CD4-positive, alpha-beta T cell (primary cell): ENCODE measurements at regions not wholly inside any gene's neighbourhood (a gene's known extent, or its start where the extent isn't known, plus 50 kb on each side); places are given as distances from the start of the nearest gene placed in this dataset.

ENCODE experiments used
- ATAC-seq: fragments of 200-7000 bp; cut with Tn5 transposase; one replicate; pipeline ENCODE4 v1.10.0; 2022; ENCODE audit warnings: mild to moderate bottlenecking; ENCODE audit not compliant: poor library complexity
- CTCF ChIA-PET: fragments of 350-600 bp; sonication (Branson Sonifier 250); formaldehyde crosslinking; loops from one replicate; lab custom pipeline; 2021; ENCODE audit warnings: antibody characterized with exemption, inconsistent platforms; lab: Charles Lee
- POLR2A ChIA-PET: fragments of 350-600 bp; sonication (Branson Sonifier 250); formaldehyde crosslinking; loops from one replicate; lab custom pipeline; 2021; ENCODE audit warnings: antibody characterized with exemption, inconsistent platforms; lab: Charles Lee
- DNase-seq, 14 experiments: peaks; one replicate each; pipeline ENCODE4 v3.0.0-alpha.2; 2013 to 2020; ENCODE audit warnings: mixed read lengths in 2 of 14
- H3K27ac ChIP-seq, 2 donors: one replicate each; pipeline versions ENCODE4 v1.5.1 to v1.7.0; 2013; ENCODE audit warnings: low read length in 2 of 2, low read depth in 1 of 2, mild to moderate bottlenecking in 1 of 2
- H3K27me3 ChIP-seq, 2 experiments: 1 replicate in 1 of 2; 2 replicates in 1 of 2; pipeline versions ENCODE4 v1.6.1 to v1.7.0; 2013; ENCODE audit warnings: low read length in 2 of 2, control low read depth in 1 of 2, mild to moderate bottlenecking in 1 of 2, moderate library complexity in 1 of 2; ENCODE audit not compliant: insufficient read depth in 2 of 2, control insufficient read depth in 1 of 2
- H3K36me3 ChIP-seq: one replicate; pipeline ENCODE4 v1.6.1; 2013; ENCODE audit warnings: low read length, control low read depth; ENCODE audit not compliant: insufficient read depth
- H3K4me1 ChIP-seq: one replicate; pipeline ENCODE4 v1.6.1; 2013; ENCODE audit warnings: low read length, control low read depth; ENCODE audit not compliant: insufficient read depth
- H3K4me3 ChIP-seq: one replicate; pipeline ENCODE4 v1.5.1; 2013; ENCODE audit warnings: mild to moderate bottlenecking, low read length, moderate library complexity
- H3K9me3 ChIP-seq, 2 experiments: 1 replicate in 1 of 2; 2 replicates in 1 of 2; pipeline versions ENCODE4 v1.6.1 to v1.7.0; 2013; ENCODE audit warnings: low read length in 2 of 2, mild to moderate bottlenecking in 2 of 2, control low read depth in 1 of 2, moderate library complexity in 1 of 2; ENCODE audit not compliant: control insufficient read depth in 1 of 2, insufficient read depth in 1 of 2
- H3K27ac Mint-ChIP-seq: one replicate; pipeline ENCODE4 v1.8.0; 2020; ENCODE audit warnings: mixed read lengths
- H3K27me3 Mint-ChIP-seq: one replicate; pipeline ENCODE4 v1.8.0; 2021; ENCODE audit warnings: mixed read lengths
- H3K36me3 Mint-ChIP-seq: one replicate; pipeline ENCODE4 v1.8.0; 2021; ENCODE audit warnings: low read depth, mixed read lengths
- H3K4me1 Mint-ChIP-seq: one replicate; pipeline ENCODE4 v1.8.0; 2021; ENCODE audit warnings: low read depth, mixed read lengths
- H3K4me3 Mint-ChIP-seq: one replicate; pipeline ENCODE4 v1.8.0; 2020; ENCODE audit warnings: mild to moderate bottlenecking, mixed read lengths
- H3K9me3 Mint-ChIP-seq: one replicate; pipeline ENCODE4 v1.8.0; 2020; ENCODE audit warnings: mixed read lengths
- CTCF ChIP-seq: fragments of 200-600 bp; IDR thresholded peaks from one replicate; pipeline ENCODE4 v1.8.0; 2022; ENCODE audit warnings: antibody characterized with exemption, mild to moderate bottlenecking
- intact Hi-C, 2 experiments: fragments of 100-400 bp; cut with DNase I in 1 of 2; cut with micrococcal nuclease in 1 of 2; formaldehyde crosslinking; loops; one replicate each; pipeline versions ENCODE4 v1.15.1 to v1.9.0; 2023 to 2025; cut with DNase I, micrococcal nuclease

GRCh38 chr4:181948839-181949382 is 294.3 kb upstream of the TENM3 start:
- ATAC-seq (no peak), DNase-seq (no peak)
- no peaks in the 10 kb centered on the region for H3K4me1 ChIP-seq
- H3K27me3 ChIP-seq: no peaks in the 10 kb centered on the region
- H3K27ac Mint-ChIP-seq: no peak overlapping the region
- H3K36me3 Mint-ChIP-seq: no peaks in the 10 kb centered on the region
- no peaks in the 10 kb centered on the region for H3K27me3 Mint-ChIP-seq
- TF ChIP-seq CTCF: no peak
- H3K9me3 ChIP-seq: peaks cover 0 to 8% of the 10 kb centered on the region in 2 experiments
- no peak overlapping the region for H3K27ac ChIP-seq
- POLR2A ChIA-PET: no interaction called here
- no peaks in the 10 kb centered on the region for H3K36me3 ChIP-seq
- no peaks in the 10 kb centered on the region for H3K9me3 Mint-ChIP-seq
- no peaks in the 10 kb centered on the region for H3K4me1 Mint-ChIP-seq
- intact Hi-C loops: no loop called here
- H3K4me3 ChIP-seq: no peak overlapping the region
- H3K4me3 Mint-ChIP-seq: no peak overlapping the region
- CTCF ChIA-PET: no interaction called here

DNA sequence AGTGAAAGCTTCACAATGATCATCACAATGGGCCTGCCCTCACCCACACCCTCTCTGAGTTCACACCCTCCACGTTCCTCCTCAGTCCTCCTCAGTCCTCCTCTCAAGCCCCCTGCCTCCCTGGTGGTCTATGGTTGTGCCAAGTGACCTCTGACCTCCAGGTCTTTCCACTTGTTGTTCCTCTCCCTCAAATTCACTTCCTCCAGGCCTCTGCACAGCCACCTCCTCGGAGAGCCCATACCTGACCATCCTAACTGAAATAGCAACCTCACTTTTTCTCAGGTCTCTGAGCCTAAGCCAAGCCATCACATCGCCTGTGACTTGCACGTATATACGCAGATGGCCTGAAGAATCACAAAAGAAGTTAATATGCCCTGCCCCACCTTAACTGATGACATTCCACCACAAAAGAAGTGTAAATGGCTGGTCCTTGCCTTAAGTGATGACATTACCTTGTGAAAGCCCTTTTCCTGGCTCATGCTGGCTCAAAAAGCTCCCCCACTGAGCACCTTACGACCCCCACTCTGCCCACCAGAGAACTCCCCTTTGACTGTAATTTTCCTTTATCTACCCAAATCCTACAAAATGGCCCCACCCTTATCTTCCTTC is 293.4 kb upstream of the TENM3 start:
- Mint-ChIP-seq H3K36me3 (no peaks in the 10 kb centered on the region), H3K9me3 (no peaks in the 10 kb centered on the region), H3K27ac (no peak overlapping the region), H3K27me3 (no peaks in the 10 kb centered on the region), H3K4me1 (no peaks in the 10 kb centered on the region), H3K4me3 (no peak overlapping the region)
- H3K4me3 ChIP-seq: no peak overlapping the region
- CTCF ChIA-PET: no interaction called here
- POLR2A ChIA-PET: no interaction called here
- no peak overlapping the region for H3K27ac ChIP-seq
- TF ChIP-seq CTCF: no peak
- ATAC-seq (no peak), DNase-seq (no peak)
- no peaks in the 10 kb centered on the region for H3K36me3 ChIP-seq
- intact Hi-C loops: no loop called here
- H3K4me1 ChIP-seq: no peaks in the 10 kb centered on the region
- no peaks in the 10 kb centered on the region for H3K27me3 ChIP-seq
- H3K9me3 ChIP-seq: peaks cover 0 to 4% of the 10 kb centered on the region in 2 experiments

GRCh38 chr4:181950372-181951127 is 292.7 kb upstream of the TENM3 start:
- Histone ChIP-seq H3K9me3 (peaks cover 0 to 4% of the 10 kb centered on the region in 2 experiments), H3K36me3 (no peaks in the 10 kb centered on the region), H3K4me3 (no peak overlapping the region), H3K27me3 (no peaks in the 10 kb centered on the region), H3K27ac (no peak overlapping the region), H3K4me1 (no peaks in the 10 kb centered on the region)
- DNase-seq (no peak), ATAC-seq (no peak)
- Mint-ChIP-seq H3K36me3 (no peaks in the 10 kb centered on the region), H3K9me3 (no peaks in the 10 kb centered on the region), H3K27me3 (no peaks in the 10 kb centered on the region), H3K27ac (no peak overlapping the region), H3K4me1 (no peaks in the 10 kb centered on the region), H3K4me3 (no peak overlapping the region)
- intact Hi-C loops: no loop called here
- TF ChIP-seq CTCF: no peak
- CTCF ChIA-PET: no interaction called here
- POLR2A ChIA-PET: no interaction called here
